Activated B cell treated with CpG ODN at 0.5 μM for 24 hours (primary cell): ENCODE measurements at regions not wholly inside any gene's neighbourhood (a gene's known extent, or its start where the extent isn't known, plus 50 kb on each side); places are given as distances from the start of the nearest gene placed in this dataset.

Experiments used
- ATAC-seq: fragments of 200-7000 bp; cut with Tn5 transposase; one replicate; pipeline ENCODE4 v1.10.0; 2021; ENCODE audit warnings: low read depth, mild to moderate bottlenecking, moderate library complexity
- CTCF ChIA-PET: fragments of 350-600 bp; sonication (Branson Sonifier 250); formaldehyde crosslinking; loops from one replicate; lab custom pipeline; 2021; ENCODE audit warnings: antibody characterized with exemption; lab: Charles Lee
- POLR2A ChIA-PET: fragments of 350-600 bp; sonication (Branson Sonifier 250); formaldehyde crosslinking; loops from one replicate; lab custom pipeline; 2021; ENCODE audit warnings: antibody characterized with exemption; lab: Charles Lee
- DNase-seq: peaks from one replicate; pipeline ENCODE4 v3.0.0; 2022
- H3K27ac Mint-ChIP-seq: one replicate; pipeline ENCODE4 v1.8.0; 2020; ENCODE audit warnings: mixed read lengths
- H3K27me3 Mint-ChIP-seq: one replicate; pipeline ENCODE4 v1.8.0; 2021; ENCODE audit warnings: mixed read lengths
- H3K36me3 Mint-ChIP-seq: one replicate; pipeline ENCODE4 v1.8.0; 2021; ENCODE audit warnings: low read depth, mixed read lengths
- H3K4me1 Mint-ChIP-seq: one replicate; pipeline ENCODE4 v1.8.0; 2021; ENCODE audit warnings: mixed read lengths
- H3K4me3 Mint-ChIP-seq: one replicate; pipeline ENCODE4 v1.8.0; 2020; ENCODE audit warnings: mild to moderate bottlenecking, mixed read lengths
- H3K9me3 Mint-ChIP-seq: one replicate; pipeline ENCODE4 v1.8.0; 2020; ENCODE audit warnings: mixed read lengths
- intact Hi-C: fragments of 100-400 bp; cut with micrococcal nuclease; formaldehyde crosslinking; loops from one replicate; pipeline ENCODE4 v1.15.1; 2024
- TF ChIP-seq, protein P1 (sequence below): fragments of 200-600 bp; IDR thresholded peaks from one replicate; pipeline ENCODE4 v1.8.0; 2022; ENCODE audit warnings: antibody characterized with exemption, mild to moderate bottlenecking

DNA sequence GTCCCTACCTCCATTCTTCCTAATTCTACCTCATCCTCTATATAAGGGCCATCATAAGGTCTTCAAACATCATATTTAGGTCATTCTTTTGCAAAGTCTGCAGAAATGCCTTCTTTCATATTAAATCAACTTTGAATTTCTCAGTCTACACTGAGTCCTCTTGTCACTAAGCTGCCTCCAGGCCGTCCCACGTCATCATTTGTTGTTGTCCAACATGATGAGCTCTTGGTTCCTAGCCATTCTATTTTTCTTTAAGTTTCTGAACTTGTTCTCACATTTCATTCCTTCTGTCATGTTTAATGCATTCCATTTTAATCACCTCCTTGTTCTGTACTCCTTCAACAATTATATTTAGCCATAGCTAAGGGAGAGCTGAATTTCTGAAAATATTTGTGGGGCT lies 59.2 kb upstream of the PGR start:
- no peak for DNase-seq
- CTCF ChIA-PET: no interaction called here
- TF ChIP-seq, protein P1, sequence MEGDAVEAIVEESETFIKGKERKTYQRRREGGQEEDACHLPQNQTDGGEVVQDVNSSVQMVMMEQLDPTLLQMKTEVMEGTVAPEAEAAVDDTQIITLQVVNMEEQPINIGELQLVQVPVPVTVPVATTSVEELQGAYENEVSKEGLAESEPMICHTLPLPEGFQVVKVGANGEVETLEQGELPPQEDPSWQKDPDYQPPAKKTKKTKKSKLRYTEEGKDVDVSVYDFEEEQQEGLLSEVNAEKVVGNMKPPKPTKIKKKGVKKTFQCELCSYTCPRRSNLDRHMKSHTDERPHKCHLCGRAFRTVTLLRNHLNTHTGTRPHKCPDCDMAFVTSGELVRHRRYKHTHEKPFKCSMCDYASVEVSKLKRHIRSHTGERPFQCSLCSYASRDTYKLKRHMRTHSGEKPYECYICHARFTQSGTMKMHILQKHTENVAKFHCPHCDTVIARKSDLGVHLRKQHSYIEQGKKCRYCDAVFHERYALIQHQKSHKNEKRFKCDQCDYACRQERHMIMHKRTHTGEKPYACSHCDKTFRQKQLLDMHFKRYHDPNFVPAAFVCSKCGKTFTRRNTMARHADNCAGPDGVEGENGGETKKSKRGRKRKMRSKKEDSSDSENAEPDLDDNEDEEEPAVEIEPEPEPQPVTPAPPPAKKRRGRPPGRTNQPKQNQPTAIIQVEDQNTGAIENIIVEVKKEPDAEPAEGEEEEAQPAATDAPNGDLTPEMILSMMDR: no peak
- H3K27ac Mint-ChIP-seq: no peak overlapping the region
- H3K9me3 Mint-ChIP-seq: no peaks in the 10 kb centered on the region
- H3K4me1 Mint-ChIP-seq: no peaks in the 10 kb centered on the region
- no peaks in the 10 kb centered on the region for H3K27me3 Mint-ChIP-seq
- no peak overlapping the region for H3K4me3 Mint-ChIP-seq
- H3K36me3 Mint-ChIP-seq: no peaks in the 10 kb centered on the region
- POLR2A ChIA-PET: no interaction called here
- ATAC-seq: no peak
- intact Hi-C loops: no loop called here

DNA sequence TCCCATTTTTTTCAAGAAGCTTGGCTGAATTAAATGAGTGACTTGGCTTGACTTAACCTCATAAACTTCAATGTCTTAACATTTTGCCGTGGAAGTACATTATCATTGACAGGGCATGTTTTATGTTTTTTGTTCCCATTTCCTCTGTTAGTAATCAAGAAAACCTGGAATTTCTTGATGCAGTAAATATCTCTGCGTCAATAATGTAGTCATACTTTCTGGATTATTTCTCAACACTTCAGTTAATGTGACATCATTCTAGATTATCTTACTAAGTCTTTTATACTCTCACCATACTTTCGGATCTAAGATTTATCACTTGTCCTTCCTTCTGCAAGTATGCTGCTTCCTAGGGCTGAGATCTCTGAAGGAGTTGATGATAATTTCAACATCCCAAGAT lies 58.6 kb upstream of the PGR start:
- Mint-ChIP-seq H3K27me3 (no peaks in the 10 kb centered on the region), H3K4me1 (no peaks in the 10 kb centered on the region), H3K36me3 (no peaks in the 10 kb centered on the region), H3K4me3 (no peak overlapping the region), H3K9me3 (no peaks in the 10 kb centered on the region), H3K27ac (no peak overlapping the region)
- intact Hi-C loops: no loop called here
- TF ChIP-seq, protein P1: no peak
- ATAC-seq: no peak
- no peak for DNase-seq
- POLR2A ChIA-PET: no interaction called here
- CTCF ChIA-PET: no interaction called here

DNA sequence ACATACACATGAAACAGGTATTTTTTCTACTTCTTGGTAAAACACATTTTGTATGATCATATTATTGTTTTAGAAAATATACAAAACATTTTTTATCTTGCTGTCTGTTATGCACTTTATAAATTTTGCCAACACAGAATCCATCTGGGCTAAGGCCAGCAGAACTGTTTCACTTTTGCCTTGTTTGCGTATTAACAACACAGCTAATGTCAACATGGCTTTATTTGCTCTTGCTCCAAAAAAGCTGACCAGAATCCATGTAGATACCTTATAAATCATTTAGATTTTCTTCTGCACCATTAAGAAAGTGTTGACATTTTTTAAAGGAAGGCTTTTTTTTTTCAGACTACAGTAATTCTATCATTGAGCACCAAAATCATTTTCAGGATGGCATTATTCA lies 58.1 kb upstream of the PGR start:
- intact Hi-C loops: no loop called here
- Mint-ChIP-seq H3K9me3 (no peaks in the 10 kb centered on the region), H3K4me1 (no peaks in the 10 kb centered on the region), H3K4me3 (no peak overlapping the region), H3K27ac (no peak overlapping the region), H3K27me3 (no peaks in the 10 kb centered on the region), H3K36me3 (no peaks in the 10 kb centered on the region)
- ATAC-seq: no peak
- POLR2A ChIA-PET: no interaction called here
- CTCF ChIA-PET: no interaction called here
- TF ChIP-seq, protein P1: no peak
- no peak for DNase-seq

DNA sequence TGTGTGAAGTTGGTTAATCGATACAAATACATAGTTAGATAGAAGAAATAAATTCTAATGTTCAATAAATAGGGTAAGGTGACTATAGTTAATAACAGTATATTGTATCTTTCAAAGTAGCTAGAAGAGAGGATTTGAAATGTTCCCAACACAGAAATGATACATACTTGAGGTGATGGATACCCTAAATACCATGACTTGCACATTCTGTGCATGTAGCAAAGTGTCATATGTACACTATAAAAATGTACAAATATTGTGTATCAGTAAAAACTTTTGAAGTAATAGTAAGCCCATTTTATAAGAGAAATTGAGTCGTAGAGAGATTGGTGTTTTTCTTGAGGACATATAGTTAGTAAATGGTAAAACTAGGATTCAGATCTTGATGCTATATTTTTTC lies 56.4 kb upstream of the PGR start:
- H3K9me3 Mint-ChIP-seq: no peaks in the 10 kb centered on the region
- no peak for DNase-seq
- CTCF ChIA-PET: no interaction called here
- intact Hi-C loops: no loop called here
- H3K27me3 Mint-ChIP-seq: no peaks in the 10 kb centered on the region
- TF ChIP-seq, protein P1: no peak
- POLR2A ChIA-PET: no interaction called here
- no peak overlapping the region for H3K4me3 Mint-ChIP-seq
- no peak for ATAC-seq
- H3K27ac Mint-ChIP-seq: no peak overlapping the region
- H3K4me1 Mint-ChIP-seq: no peaks in the 10 kb centered on the region
- no peaks in the 10 kb centered on the region for H3K36me3 Mint-ChIP-seq

DNA sequence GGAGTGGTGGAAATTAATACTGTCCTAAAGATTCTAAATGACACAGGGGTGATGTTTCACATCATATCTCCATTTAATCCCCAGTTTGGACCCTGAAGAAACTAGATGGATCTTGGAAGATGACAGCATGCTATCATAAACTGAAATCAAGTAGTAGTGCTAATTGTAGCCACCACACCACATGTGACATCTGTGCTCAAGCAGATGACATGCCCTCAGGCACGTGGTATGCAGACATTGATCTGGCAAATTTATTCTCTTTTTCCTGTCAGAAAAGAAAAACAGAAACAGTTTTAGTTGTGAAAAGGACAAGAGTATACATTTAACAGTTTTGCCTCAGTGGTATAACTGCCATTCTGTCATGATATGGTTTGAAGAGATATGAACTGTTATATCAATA lies 52.9 kb upstream of the PGR start:
- Mint-ChIP-seq H3K36me3 (no peaks in the 10 kb centered on the region), H3K27me3 (no peaks in the 10 kb centered on the region), H3K4me3 (no peak overlapping the region), H3K4me1 (no peaks in the 10 kb centered on the region), H3K9me3 (no peaks in the 10 kb centered on the region), H3K27ac (no peak overlapping the region)
- ChIA-PET POLR2A (no interaction called here), CTCF (no interaction called here)
- ATAC-seq: no peak
- no peak for DNase-seq
- intact Hi-C loops: no loop called here
- TF ChIP-seq, protein P1: no peak
